GM12878 (cell line): ENCODE measurements at regions not wholly inside any gene's neighbourhood (a gene's known extent, or its start where the extent isn't known, plus 50 kb on each side); places are given as distances from the start of the nearest gene placed in this dataset.

Experiments used
- ATAC-seq: fragments of 200-7000 bp; cut with Tn5 transposase; 3 replicates; pipeline ENCODE4 v1.9.1; 2020; ENCODE audit warnings: mild to moderate bottlenecking, moderate library complexity
- BruUV-seq: library from RNA; stranded (reverse); fragments of 400-500 nt; replicated peaks from 2 replicates; lab custom pipeline; 2021; lab: Mats Ljungman, UMichigan
- CTCF ChIA-PET: fragments of 300-600 bp; sonication (Branson Sonifier 250); formaldehyde crosslinking; extraction: SDS; loops from one replicate; lab custom pipeline; 2021; ENCODE audit warnings: inconsistent platforms; lab: Yijun Ruan, JAX
- POLR2A ChIA-PET: fragments of 350-600 bp; formaldehyde crosslinking; extraction: SDS; loops from one replicate; lab custom pipeline; 2021; ENCODE audit warnings: inconsistent platforms; lab: Charles Lee
- RAD21 ChIA-PET: fragments of 300-600 bp; sonication (Branson Sonifier 250); formaldehyde crosslinking; loops from one replicate; lab custom pipeline; 2023; ENCODE audit warnings: antibody characterized with exemption; ENCODE audit not compliant: unreplicated experiment; lab: Charles Lee
- SMC1A ChIA-PET: fragments of 300-600 bp; sonication (Branson Sonifier 250); formaldehyde crosslinking; loops from one replicate; lab custom pipeline; 2023; ENCODE audit not compliant: unreplicated experiment, uncharacterized antibody; lab: Charles Lee
- DNase-seq: peaks from one replicate; pipeline ENCODE4 v3.0.0-alpha.2; 2011; ENCODE audit warnings: low read depth, low spot score
- FAIRE-seq: peaks from 3 replicates; lab custom pipeline; 2011; peaks lifted over from hg19 to GRCh38; lab: Jason Lieb, UNC
- H2AFZ ChIP-seq: 2 replicates; pipeline ENCODE4 v1.6.0; 2011; ENCODE audit warnings: low read depth, low read length, control low read depth; ENCODE audit not compliant: control insufficient read depth
- H3K27ac ChIP-seq: 2 replicates; pipeline ENCODE4 v1.5.1; 2011; ENCODE audit warnings: control low read depth; ENCODE audit not compliant: control insufficient read depth, insufficient read depth
- H3K27me3 ChIP-seq, 2 experiments: replicated peaks in 1 of 2; 2 replicates each; pipeline versions ENCODE4 v1.6.0 to v1.6.1; 2011; ENCODE audit warnings: low read length in 1 of 2; ENCODE audit not compliant: control insufficient read depth in 2 of 2, insufficient read depth in 2 of 2
- H3K36me3 ChIP-seq, 2 experiments: 2 replicates each; pipeline ENCODE4 v1.5.1; 2011; ENCODE audit warnings: low read length in 1 of 2; ENCODE audit not compliant: control insufficient read depth in 2 of 2, insufficient read depth in 2 of 2
- H3K4me1 ChIP-seq: 2 replicates; pipeline ENCODE4 v1.6.1; 2011; ENCODE audit warnings: mild to moderate bottlenecking, low read length, moderate library complexity, mixed read lengths; ENCODE audit not compliant: control insufficient read depth, insufficient read depth
- H3K4me2 ChIP-seq: 2 replicates; pipeline ENCODE4 v1.6.0; 2011; ENCODE audit warnings: control low read depth; ENCODE audit not compliant: control insufficient read depth, insufficient read depth
- H3K4me3 ChIP-seq: fragments of 200-600 bp; sonication (generic); 2 replicates; pipeline ENCODE4 v1.5.1; 2016
- H3K79me2 ChIP-seq: 2 replicates; pipeline ENCODE4 v1.6.0; 2011; ENCODE audit warnings: low read length; ENCODE audit not compliant: control insufficient read depth, insufficient read depth
- H3K9ac ChIP-seq: 2 replicates; pipeline ENCODE4 v1.8.0; 2011; ENCODE audit warnings: low read length, control low read depth, mixed read lengths; ENCODE audit not compliant: control insufficient read depth, insufficient read depth
- H3K9me3 ChIP-seq: replicated peaks from 3 replicates; pipeline ENCODE4 v1.5.1; 2011; ENCODE audit warnings: mild to moderate bottlenecking, low read length; ENCODE audit not compliant: control insufficient read depth, insufficient read depth
- H4K20me1 ChIP-seq: 2 replicates; pipeline ENCODE4 v1.6.0; 2011; ENCODE audit not compliant: control insufficient read depth, insufficient read depth
- ASH2L ChIP-seq: fragments of 300-600, 200-600 bp; sonication (generic); IDR thresholded peaks from 2 replicates; pipeline ENCODE4 v1.6.1; 2017; ENCODE audit warnings: low read depth, mild to moderate bottlenecking, borderline replicate concordance
- ATF7 ChIP-seq: fragments of 450-650 bp; IDR thresholded peaks from 2 replicates; pipeline ENCODE4 v1.6.1; 2016; ENCODE audit warnings: low read depth, mild to moderate bottlenecking
- CHD2 ChIP-seq: IDR thresholded peaks from 2 replicates; pipeline ENCODE4 v1.6.1; 2011; ENCODE audit warnings: low read depth, low read length, improper control_type of control experiment, borderline replicate concordance
- ETV6 ChIP-seq, 2 experiments: fragments of 450-650 bp in 1 of 2; IDR thresholded peaks in 1 of 2; conservative IDR thresholded peaks in 1 of 2; 2 replicates each; pipeline ENCODE4 v1.6.1; 2014; ENCODE audit warnings: antibody characterized with exemption in 1 of 2, borderline replicate concordance in 1 of 2, low read depth in 1 of 2, mild to moderate bottlenecking in 1 of 2, moderate library complexity in 1 of 2
- EZH2 ChIP-seq: IDR thresholded peaks from 2 replicates; pipeline ENCODE4 v1.6.1; 2012; ENCODE audit warnings: low read depth, mild to moderate bottlenecking, control low read depth, inconsistent platforms, low read length, borderline replicate concordance; ENCODE audit not compliant: control insufficient read depth
- KAT2A ChIP-seq: conservative IDR thresholded peaks from 2 replicates; pipeline ENCODE4 v1.6.1; 2011; ENCODE audit warnings: low read depth, low read length; ENCODE audit not compliant: control insufficient read depth
- NFXL1 ChIP-seq: fragments of 450-650 bp; IDR thresholded peaks from 2 replicates; pipeline ENCODE4 v1.6.1; 2017; ENCODE audit warnings: antibody characterized with exemption, mild to moderate bottlenecking, borderline replicate concordance
- NR2C2 ChIP-seq: IDR thresholded peaks from 2 replicates; pipeline ENCODE4 v1.6.1; 2011; ENCODE audit warnings: borderline replicate concordance, low read depth; ENCODE audit not compliant: control insufficient read depth, insufficient read length
- RBBP5 ChIP-seq: fragments of 200-600 bp; sonication (generic); conservative IDR thresholded peaks from 2 replicates; pipeline ENCODE4 v1.6.1; 2016
- SIN3A ChIP-seq: IDR thresholded peaks from 2 replicates; pipeline ENCODE4 v1.6.1; 2012; ENCODE audit warnings: low read depth, low read length, improper control_type of control experiment
- SMC3 ChIP-seq: IDR thresholded peaks from 2 replicates; pipeline ENCODE4 v1.6.1; 2011; ENCODE audit warnings: low read length, improper control_type of control experiment, borderline replicate concordance
- TCF12 ChIP-seq: IDR thresholded peaks from 2 replicates; pipeline ENCODE4 v1.6.1; 2011; ENCODE audit warnings: low read depth, mild to moderate bottlenecking, low read length
- TCF3 ChIP-seq: IDR thresholded peaks from 2 replicates; pipeline ENCODE4 v1.6.1; 2012; ENCODE audit warnings: low read depth, mild to moderate bottlenecking, low read length, borderline replicate concordance; ENCODE audit not compliant: insufficient read depth
- WGBS: methylation state at CpG from one replicate; pipeline ENCODE4 v1.1.6; 2016; ENCODE audit warnings: low lambda C conversion rate; ENCODE audit not compliant: insufficient replicate concordance, insufficient coverage; ENCODE audit errors: missing lambda C conversion rate; 5-methylcytosine and 5-hydroxymethylcytosine counted together
- in situ Hi-C: fragments of 300-500 bp; cut with MboI; formaldehyde crosslinking; loops from 9 replicates; pipeline ENCODE4 v1.14.3; 2018; ENCODE audit warnings: mixed read lengths
- intact Hi-C: fragments of 100-400 bp; cut with micrococcal nuclease; formaldehyde crosslinking; loops from one replicate; pipeline ENCODE4 v1.14.2; 2022; ENCODE audit not compliant: unreplicated experiment
- TF ChIP-seq, protein P1 (sequence below): fragments of 450-650 bp; formaldehyde crosslinking; IDR thresholded peaks from 2 replicates; pipeline ENCODE4 v1.4.0; 2022; ENCODE audit warnings: mild to moderate bottlenecking, moderate library complexity
- TF ChIP-seq, protein P2 (sequence below): fragments of 450-650 bp; conservative IDR thresholded peaks from 2 replicates; pipeline ENCODE4 v1.6.1; 2017; ENCODE audit warnings: mild to moderate bottlenecking, moderate library complexity

DNA sequence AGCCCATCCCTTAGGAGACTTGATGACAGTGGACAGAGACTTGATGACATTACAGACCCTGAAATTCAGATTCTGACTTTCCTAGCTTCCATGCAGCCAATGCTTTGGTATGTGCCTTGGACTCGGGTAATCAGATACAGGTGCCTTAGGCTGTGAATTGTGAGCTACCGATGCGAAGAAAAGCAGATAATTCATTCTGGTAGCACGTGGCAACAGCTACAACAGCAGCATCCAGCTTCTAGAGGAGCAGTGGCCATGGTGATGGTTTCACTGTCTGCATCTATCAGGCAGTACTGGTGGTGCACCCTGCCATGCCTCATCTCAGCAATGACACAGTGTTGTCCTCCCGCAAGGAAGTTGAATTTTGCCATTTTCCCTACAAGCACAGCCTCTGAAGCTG is 126.9 kb upstream of the TAPT1 start:
- no peaks in the 10 kb centered on the region for H3K9me3 ChIP-seq
- H3K27me3 ChIP-seq: no peaks in the 10 kb centered on the region
- no peaks in the 10 kb centered on the region for H4K20me1 ChIP-seq
- no TSS peak for BruUV-seq
- SMC1A ChIA-PET: no interaction called here
- H3K4me2 ChIP-seq: no peak overlapping the region
- POLR2A ChIA-PET: no interaction called here
- H2AFZ ChIP-seq: no peak overlapping the region
- H3K27ac ChIP-seq: no peak overlapping the region
- CTCF ChIA-PET: no interaction called here
- H3K36me3 ChIP-seq: no peaks in the 10 kb centered on the region
- ATAC-seq (no peak), DNase-seq (no peak), FAIRE-seq (no peak)
- in situ Hi-C loops (no loop called here), intact Hi-C loops (no loop called here)
- H3K4me1 ChIP-seq: no peaks in the 10 kb centered on the region
- no peak overlapping the region for H3K4me3 ChIP-seq
- no peak for TF ChIP-seq TCF12
- TF ChIP-seq SIN3A: no peak
- TF ChIP-seq, protein P1, sequence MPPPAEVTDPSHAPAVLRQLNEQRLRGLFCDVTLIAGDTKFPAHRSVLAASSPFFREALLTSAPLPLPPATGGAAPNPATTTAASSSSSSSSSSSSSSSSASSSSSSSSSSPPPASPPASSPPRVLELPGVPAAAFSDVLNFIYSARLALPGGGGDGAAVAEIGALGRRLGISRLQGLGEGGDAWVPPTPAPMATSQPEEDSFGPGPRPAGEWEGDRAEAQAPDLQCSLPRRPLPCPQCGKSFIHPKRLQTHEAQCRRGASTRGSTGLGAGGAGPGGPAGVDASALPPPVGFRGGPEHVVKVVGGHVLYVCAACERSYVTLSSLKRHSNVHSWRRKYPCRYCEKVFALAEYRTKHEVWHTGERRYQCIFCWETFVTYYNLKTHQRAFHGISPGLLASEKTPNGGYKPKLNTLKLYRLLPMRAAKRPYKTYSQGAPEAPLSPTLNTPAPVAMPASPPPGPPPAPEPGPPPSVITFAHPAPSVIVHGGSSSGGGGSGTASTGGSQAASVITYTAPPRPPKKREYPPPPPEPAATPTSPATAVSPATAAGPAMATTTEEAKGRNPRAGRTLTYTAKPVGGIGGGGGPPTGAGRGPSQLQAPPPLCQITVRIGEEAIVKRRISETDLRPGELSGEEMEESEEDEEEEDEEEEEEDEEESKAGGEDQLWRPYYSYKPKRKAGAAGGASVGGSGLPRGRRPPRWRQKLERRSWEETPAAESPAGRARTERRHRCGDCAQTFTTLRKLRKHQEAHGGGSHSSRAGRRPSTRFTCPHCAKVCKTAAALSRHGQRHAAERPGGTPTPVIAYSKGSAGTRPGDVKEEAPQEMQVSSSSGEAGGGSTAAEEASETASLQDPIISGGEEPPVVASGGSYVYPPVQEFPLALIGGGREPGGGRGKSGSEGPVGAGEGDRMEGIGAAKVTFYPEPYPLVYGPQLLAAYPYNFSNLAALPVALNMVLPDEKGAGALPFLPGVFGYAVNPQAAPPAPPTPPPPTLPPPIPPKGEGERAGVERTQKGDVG (CRISPR knock-in tag): no peak
- no peak for TF ChIP-seq ASH2L
- no peak for TF ChIP-seq CHD2
- TF ChIP-seq RBBP5: no peak
- TF ChIP-seq NR2C2: no peak
- no peak for TF ChIP-seq TCF3
- TF ChIP-seq ETV6 (conservative IDR thresholded peaks at IDR 0.05 in 1 of 2, IDR thresholded peaks at IDR 0.05 in 1 of 2; ENCODE audit: borderline replicate concordance in 1 of 2, low read depth in 1 of 2): no peak
- TF ChIP-seq NFXL1: no peak
- TF ChIP-seq, protein P2, sequence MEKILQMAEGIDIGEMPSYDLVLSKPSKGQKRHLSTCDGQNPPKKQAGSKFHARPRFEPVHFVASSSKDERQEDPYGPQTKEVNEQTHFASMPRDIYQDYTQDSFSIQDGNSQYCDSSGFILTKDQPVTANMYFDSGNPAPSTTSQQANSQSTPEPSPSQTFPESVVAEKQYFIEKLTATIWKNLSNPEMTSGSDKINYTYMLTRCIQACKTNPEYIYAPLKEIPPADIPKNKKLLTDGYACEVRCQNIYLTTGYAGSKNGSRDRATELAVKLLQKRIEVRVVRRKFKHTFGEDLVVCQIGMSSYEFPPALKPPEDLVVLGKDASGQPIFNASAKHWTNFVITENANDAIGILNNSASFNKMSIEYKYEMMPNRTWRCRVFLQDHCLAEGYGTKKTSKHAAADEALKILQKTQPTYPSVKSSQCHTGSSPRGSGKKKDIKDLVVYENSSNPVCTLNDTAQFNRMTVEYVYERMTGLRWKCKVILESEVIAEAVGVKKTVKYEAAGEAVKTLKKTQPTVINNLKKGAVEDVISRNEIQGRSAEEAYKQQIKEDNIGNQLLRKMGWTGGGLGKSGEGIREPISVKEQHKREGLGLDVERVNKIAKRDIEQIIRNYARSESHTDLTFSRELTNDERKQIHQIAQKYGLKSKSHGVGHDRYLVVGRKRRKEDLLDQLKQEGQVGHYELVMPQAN: no peak
- TF ChIP-seq ATF7: no peak
- no peak for TF ChIP-seq EZH2
- no peak for TF ChIP-seq SMC3
- TF ChIP-seq KAT2A: no peak
- 29% methylated on average over 5 of the region's 5 CpGs for WGBS
- RAD21 ChIA-PET: no interaction called here
- H3K79me2 ChIP-seq: no peaks in the 10 kb centered on the region
- H3K9ac ChIP-seq: no peak overlapping the region
